Panc1 (cell line): ENCODE measurements at regions not wholly inside any gene's neighbourhood (a gene's known extent, or its start where the extent isn't known, plus 50 kb on each side); places are given as distances from the start of the nearest gene placed in this dataset.

Experiments
- ATAC-seq: fragments of 200-7000 bp; cut with Tn5 transposase; 2 replicates; pipeline ENCODE4 v1.9.1; 2020; ENCODE audit warnings: mild to moderate bottlenecking, moderate library complexity
- BruUV-seq: library from RNA; stranded (reverse); fragments of 400-500 nt; replicated peaks from 2 replicates; lab custom pipeline; 2021; lab: Mats Ljungman, UMichigan
- CTCF ChIA-PET: fragments of 300-600 bp; sonication (Branson Sonifier 250); formaldehyde crosslinking; loops from one replicate; lab custom pipeline; 2022; ENCODE audit warnings: antibody characterized with exemption; lab: Charles Lee
- POLR2A ChIA-PET: fragments of 300-600 bp; sonication (Branson Sonifier 250); formaldehyde crosslinking; loops from one replicate; lab custom pipeline; 2022; ENCODE audit warnings: antibody characterized with exemption; lab: Charles Lee
- DNase-seq: peaks from one replicate; pipeline ENCODE4 v3.0.0-alpha.2; 2010; ENCODE audit warnings: low read depth, low spot score
- H3K27ac ChIP-seq: 2 replicates; pipeline ENCODE4 v1.5.1; 2011; ENCODE audit warnings: mild to moderate bottlenecking, low read length, inconsistent platforms
- H3K27me3 ChIP-seq: fragments of 200-500 bp; sonication (Bioruptor generic); 2 replicates; pipeline ENCODE4 v1.6.0; 2014; ENCODE audit warnings: low read length, inconsistent platforms; ENCODE audit not compliant: control insufficient read depth, insufficient read depth
- H3K36me3 ChIP-seq: fragments of 200-500 bp; sonication (Bioruptor generic); 2 replicates; pipeline ENCODE4 v1.5.1; 2014; ENCODE audit warnings: inconsistent platforms, mild to moderate bottlenecking, low read length, moderate library complexity; ENCODE audit not compliant: control insufficient read depth, insufficient read depth
- H3K4me1 ChIP-seq: 2 replicates; pipeline ENCODE4 v1.5.1; 2011; ENCODE audit warnings: inconsistent platforms, mild to moderate bottlenecking, low read length, moderate library complexity; ENCODE audit not compliant: control insufficient read depth, insufficient read depth
- H3K4me3 ChIP-seq, 2 experiments: 2 replicates each; pipeline ENCODE4 v1.5.1; 2011 to 2012; ENCODE audit warnings: low read depth in 2 of 2, low read length in 2 of 2, mild to moderate bottlenecking in 2 of 2, inconsistent platforms in 1 of 2, moderate library complexity in 1 of 2
- H3K9me3 ChIP-seq: fragments of 200-500 bp; sonication (Bioruptor generic); 2 replicates; pipeline ENCODE4 v1.5.1; 2014; ENCODE audit warnings: low read depth, mild to moderate bottlenecking, inconsistent platforms, low read length, moderate library complexity; ENCODE audit not compliant: control insufficient read depth, insufficient read depth
- POLR2AphosphoS5 ChIP-seq: IDR thresholded peaks from 2 replicates; pipeline ENCODE4 v1.6.1; 2012; ENCODE audit warnings: mild to moderate bottlenecking, low read depth, low read length, moderate library complexity
- SIN3A ChIP-seq: IDR thresholded peaks from 2 replicates; pipeline ENCODE4 v1.6.1; 2012; ENCODE audit warnings: low read depth, mild to moderate bottlenecking, low read length, moderate library complexity, borderline replicate concordance; ENCODE audit not compliant: insufficient read depth
- TCF7L2 ChIP-seq: IDR thresholded peaks from 2 replicates; pipeline ENCODE4 v1.6.1; 2011; ENCODE audit warnings: mild to moderate bottlenecking, low read depth, low read length, inconsistent platforms
- in situ Hi-C: cut with HindIII; loops from 2 replicates; pipeline ENCODE4 v1.10.0; 2016; ENCODE audit warnings: low sequenced_read_pairs, low pct_unique_long_range_greater_than_20kb
- intact Hi-C: fragments of 100-400 bp; cut with micrococcal nuclease; formaldehyde crosslinking; loops from one replicate; pipeline ENCODE4 v1.10.0; 2022; ENCODE audit not compliant: unreplicated experiment
- TF ChIP-seq, protein P1 (sequence below): fragments of 450-650 bp; IDR thresholded peaks from 2 replicates; pipeline ENCODE4 v1.5.1; 2017; ENCODE audit warnings: mild to moderate bottlenecking
- TF ChIP-seq, protein P2 (sequence below), 2 experiments: IDR thresholded peaks; 2 replicates each; pipeline ENCODE4 v1.6.1; 2011 to 2012; ENCODE audit warnings: low read depth in 2 of 2, control low read depth in 1 of 2, low read length in 1 of 2, mild to moderate bottlenecking in 1 of 2, moderate library complexity in 1 of 2; ENCODE audit not compliant: insufficient read depth in 1 of 2

DNA sequence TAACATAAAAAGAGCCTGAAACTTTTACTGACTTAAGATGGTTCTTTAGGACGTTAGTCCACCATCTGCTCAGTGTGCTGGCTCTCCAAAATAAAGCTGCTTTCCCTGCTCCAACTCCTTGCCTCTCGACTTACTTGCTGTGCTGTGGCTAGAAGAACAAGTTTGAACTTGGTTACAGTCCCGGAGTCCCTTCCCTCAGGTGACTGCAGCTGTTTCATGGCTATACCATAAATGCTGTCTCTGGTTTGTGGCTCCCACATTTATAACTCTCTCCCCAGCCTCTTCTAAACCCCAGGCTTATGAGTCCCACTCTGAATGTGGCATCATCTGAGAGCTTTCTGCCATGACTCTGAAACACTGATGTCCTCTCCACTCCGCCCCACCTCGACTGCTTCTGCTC, 166.2 kb upstream of the ADRA1D start:
- TF ChIP-seq SIN3A (no peak), TCF7L2 (no peak), POLR2AphosphoS5 (no peak)
- TF ChIP-seq, protein P1, sequence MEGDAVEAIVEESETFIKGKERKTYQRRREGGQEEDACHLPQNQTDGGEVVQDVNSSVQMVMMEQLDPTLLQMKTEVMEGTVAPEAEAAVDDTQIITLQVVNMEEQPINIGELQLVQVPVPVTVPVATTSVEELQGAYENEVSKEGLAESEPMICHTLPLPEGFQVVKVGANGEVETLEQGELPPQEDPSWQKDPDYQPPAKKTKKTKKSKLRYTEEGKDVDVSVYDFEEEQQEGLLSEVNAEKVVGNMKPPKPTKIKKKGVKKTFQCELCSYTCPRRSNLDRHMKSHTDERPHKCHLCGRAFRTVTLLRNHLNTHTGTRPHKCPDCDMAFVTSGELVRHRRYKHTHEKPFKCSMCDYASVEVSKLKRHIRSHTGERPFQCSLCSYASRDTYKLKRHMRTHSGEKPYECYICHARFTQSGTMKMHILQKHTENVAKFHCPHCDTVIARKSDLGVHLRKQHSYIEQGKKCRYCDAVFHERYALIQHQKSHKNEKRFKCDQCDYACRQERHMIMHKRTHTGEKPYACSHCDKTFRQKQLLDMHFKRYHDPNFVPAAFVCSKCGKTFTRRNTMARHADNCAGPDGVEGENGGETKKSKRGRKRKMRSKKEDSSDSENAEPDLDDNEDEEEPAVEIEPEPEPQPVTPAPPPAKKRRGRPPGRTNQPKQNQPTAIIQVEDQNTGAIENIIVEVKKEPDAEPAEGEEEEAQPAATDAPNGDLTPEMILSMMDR = no peak
- TF ChIP-seq, protein P2, sequence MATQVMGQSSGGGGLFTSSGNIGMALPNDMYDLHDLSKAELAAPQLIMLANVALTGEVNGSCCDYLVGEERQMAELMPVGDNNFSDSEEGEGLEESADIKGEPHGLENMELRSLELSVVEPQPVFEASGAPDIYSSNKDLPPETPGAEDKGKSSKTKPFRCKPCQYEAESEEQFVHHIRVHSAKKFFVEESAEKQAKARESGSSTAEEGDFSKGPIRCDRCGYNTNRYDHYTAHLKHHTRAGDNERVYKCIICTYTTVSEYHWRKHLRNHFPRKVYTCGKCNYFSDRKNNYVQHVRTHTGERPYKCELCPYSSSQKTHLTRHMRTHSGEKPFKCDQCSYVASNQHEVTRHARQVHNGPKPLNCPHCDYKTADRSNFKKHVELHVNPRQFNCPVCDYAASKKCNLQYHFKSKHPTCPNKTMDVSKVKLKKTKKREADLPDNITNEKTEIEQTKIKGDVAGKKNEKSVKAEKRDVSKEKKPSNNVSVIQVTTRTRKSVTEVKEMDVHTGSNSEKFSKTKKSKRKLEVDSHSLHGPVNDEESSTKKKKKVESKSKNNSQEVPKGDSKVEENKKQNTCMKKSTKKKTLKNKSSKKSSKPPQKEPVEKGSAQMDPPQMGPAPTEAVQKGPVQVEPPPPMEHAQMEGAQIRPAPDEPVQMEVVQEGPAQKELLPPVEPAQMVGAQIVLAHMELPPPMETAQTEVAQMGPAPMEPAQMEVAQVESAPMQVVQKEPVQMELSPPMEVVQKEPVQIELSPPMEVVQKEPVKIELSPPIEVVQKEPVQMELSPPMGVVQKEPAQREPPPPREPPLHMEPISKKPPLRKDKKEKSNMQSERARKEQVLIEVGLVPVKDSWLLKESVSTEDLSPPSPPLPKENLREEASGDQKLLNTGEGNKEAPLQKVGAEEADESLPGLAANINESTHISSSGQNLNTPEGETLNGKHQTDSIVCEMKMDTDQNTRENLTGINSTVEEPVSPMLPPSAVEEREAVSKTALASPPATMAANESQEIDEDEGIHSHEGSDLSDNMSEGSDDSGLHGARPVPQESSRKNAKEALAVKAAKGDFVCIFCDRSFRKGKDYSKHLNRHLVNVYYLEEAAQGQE (IDR thresholded peaks at IDR 0.05; ENCODE audit: insufficient read depth in 1 of 2, low read depth in 2 of 2, low read length in 1 of 2) = no peak
- H3K27ac ChIP-seq = no peak overlapping the region
- DNase-seq = no peak
- ChIA-PET POLR2A (no interaction called here), CTCF (no interaction called here)
- no peaks in the 10 kb centered on the region for H3K36me3 ChIP-seq
- no peaks in the 10 kb centered on the region; the same call in 1 of the 2 replicates for H3K9me3 ChIP-seq
- H3K4me1 ChIP-seq = no peaks in the 10 kb centered on the region
- no TSS peak for BruUV-seq
- no peak overlapping the region for H3K4me3 ChIP-seq
- no peak for ATAC-seq
- intact Hi-C loops = no loop called here
- in situ Hi-C loops = no loop called here
- no peaks in the 10 kb centered on the region for H3K27me3 ChIP-seq

DNA sequence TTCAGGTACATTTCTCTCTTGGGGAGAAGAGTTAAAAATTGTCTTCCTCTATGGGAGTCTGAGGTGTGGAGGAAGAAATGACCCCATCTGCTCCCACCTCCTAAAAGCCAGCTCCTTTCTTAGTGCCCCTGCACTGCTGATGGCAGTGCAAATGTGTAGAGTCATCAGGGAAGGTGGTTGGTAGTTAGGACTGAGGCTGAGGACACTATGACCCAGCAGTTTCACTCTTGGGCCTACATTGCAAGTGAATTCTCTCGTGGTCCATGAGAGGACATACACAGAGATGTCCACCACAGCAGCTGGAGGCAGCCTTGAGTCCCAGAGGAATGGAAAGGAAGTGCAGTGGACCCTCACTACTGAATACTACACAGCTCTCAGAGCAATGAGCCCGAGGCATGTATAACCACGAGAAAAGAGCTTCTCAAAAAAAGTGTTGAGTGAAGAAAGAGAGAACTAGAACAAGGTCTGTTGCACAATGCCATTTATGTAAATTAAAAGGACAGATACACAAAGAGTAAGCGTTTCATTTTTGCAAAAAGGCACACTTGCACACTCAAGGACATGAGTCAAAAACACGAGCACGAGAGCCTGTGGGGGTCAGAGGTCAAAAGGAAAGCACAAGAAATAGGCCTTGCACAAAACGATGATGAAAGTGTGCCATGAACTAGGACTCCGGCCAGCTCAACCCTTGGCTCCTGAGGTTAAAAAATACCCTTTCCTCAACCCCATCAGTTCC, 164.4 kb upstream of the ADRA1D start:
- Histone ChIP-seq H3K4me3 (no peak overlapping the region), H3K4me1 (no peaks in the 10 kb centered on the region), H3K27ac (no peak overlapping the region), H3K9me3 (no peaks in the 10 kb centered on the region; the same call in 1 of the 2 replicates), H3K36me3 (no peaks in the 10 kb centered on the region), H3K27me3 (no peaks in the 10 kb centered on the region)
- TF ChIP-seq TCF7L2 = no peak
- no peak for TF ChIP-seq SIN3A
- TF ChIP-seq, protein P1 = no peak
- TF ChIP-seq, protein P2 (IDR thresholded peaks at IDR 0.05; ENCODE audit: insufficient read depth in 1 of 2, low read depth in 2 of 2, low read length in 1 of 2) = no peak
- no peak for TF ChIP-seq POLR2AphosphoS5
- DNase-seq (no peak), ATAC-seq (no peak)
- BruUV-seq = no TSS peak
- in situ Hi-C loops = no loop called here
- ChIA-PET CTCF (no interaction called here), POLR2A (no interaction called here)
- intact Hi-C loops = no loop called here
